DND-41 (cell line): ENCODE measurements at regions not wholly inside any gene's neighbourhood (a gene's known extent, or its start where the extent isn't known, plus 50 kb on each side); places are given as distances from the start of the nearest gene placed in this dataset.

Experiments used
- ATAC-seq: fragments of 200-7000 bp; cut with Tn5 transposase; 3 replicates; pipeline ENCODE4 v1.9.1; 2021; ENCODE audit warnings: low read depth; ENCODE audit not compliant: insufficient read depth
- DNase-seq: peaks from one replicate; pipeline ENCODE4 v3.0.0-alpha.2; 2020
- H2AFZ ChIP-seq: 2 replicates; pipeline ENCODE4 v1.6.0; 2012; ENCODE audit warnings: low read depth, low read length
- H3K27ac ChIP-seq: 2 replicates; pipeline ENCODE4 v1.5.1; 2012; ENCODE audit warnings: low read length, inconsistent platforms
- H3K27me3 ChIP-seq: fragments of 200-600 bp; sonication (generic); 2 replicates; pipeline ENCODE4 v1.6.0; 2012; ENCODE audit warnings: low read length, mild to moderate bottlenecking, inconsistent platforms; ENCODE audit not compliant: insufficient read depth, poor library complexity
- H3K36me3 ChIP-seq: 2 replicates; pipeline ENCODE4 v1.5.1; 2012; ENCODE audit warnings: low read length, inconsistent platforms; ENCODE audit not compliant: insufficient read depth
- H3K4me1 ChIP-seq: 2 replicates; pipeline ENCODE4 v1.5.1; 2012; ENCODE audit warnings: mild to moderate bottlenecking, low read length; ENCODE audit not compliant: insufficient read depth
- H3K4me2 ChIP-seq: 2 replicates; pipeline ENCODE4 v1.6.0; 2012; ENCODE audit warnings: mild to moderate bottlenecking, moderate library complexity, low read length, inconsistent platforms; ENCODE audit not compliant: insufficient read depth
- H3K4me3 ChIP-seq, 2 experiments: fragments of 200-600 bp in 1 of 2; shearing (Covaris generic) in 1 of 2; 2 replicates each; pipeline ENCODE4 v1.5.1; 2012 to 2016; ENCODE audit warnings: inconsistent platforms in 2 of 2, low read length in 2 of 2, mild to moderate bottlenecking in 2 of 2, low read depth in 1 of 2, moderate library complexity in 1 of 2
- H3K79me2 ChIP-seq: 2 replicates; pipeline ENCODE4 v1.6.0; 2012; ENCODE audit warnings: low read length, inconsistent platforms; ENCODE audit not compliant: insufficient read depth
- H3K9ac ChIP-seq: 2 replicates; pipeline ENCODE4 v1.6.0; 2012; ENCODE audit warnings: low read depth, mild to moderate bottlenecking, inconsistent platforms, low read length, moderate library complexity
- H3K9me3 ChIP-seq: 2 replicates; pipeline ENCODE4 v1.5.1; 2012; ENCODE audit warnings: low read length, moderate library complexity, mild to moderate bottlenecking, inconsistent platforms; ENCODE audit not compliant: insufficient read depth, severe bottlenecking
- H4K20me1 ChIP-seq: 2 replicates; pipeline ENCODE4 v1.6.0; 2012; ENCODE audit warnings: low read length; ENCODE audit not compliant: insufficient read depth
- CTCF ChIP-seq: IDR thresholded peaks from 2 replicates; pipeline ENCODE4 v1.5.1; 2012; ENCODE audit warnings: borderline replicate concordance, low read length, moderate library complexity, mild to moderate bottlenecking; ENCODE audit not compliant: poor library complexity, severe bottlenecking; ENCODE audit errors: extremely low read depth
- EZH2 ChIP-seq: IDR thresholded peaks from 3 replicates; pipeline ENCODE4 v1.6.1; 2012; ENCODE audit warnings: borderline replicate concordance, low read depth, mild to moderate bottlenecking, moderate library complexity, low read length, inconsistent platforms; ENCODE audit not compliant: severe bottlenecking

- no peak overlapping the region for H3K4me2 ChIP-seq
- DNase-seq (no peak), ATAC-seq (no peak)
Measured at GRCh38 chr2:128617661-128618060, 299.0 kb upstream of the HS6ST1 start.

GRCh38 chr2:128618642-128619041 is 300.0 kb upstream of the HS6ST1 start:
- H3K9ac ChIP-seq = no peak overlapping the region
- DNase-seq = no peak
- H3K27me3 ChIP-seq = no peaks in the 10 kb centered on the region
- no peaks in the 10 kb centered on the region for H4K20me1 ChIP-seq
- ATAC-seq = no peak
- no peak overlapping the region for H3K4me3 ChIP-seq
- H3K27ac ChIP-seq = no peak overlapping the region
- no peak for TF ChIP-seq EZH2
- TF ChIP-seq CTCF = no peak
- H3K36me3 ChIP-seq = no peaks in the 10 kb centered on the region
- no peaks in the 10 kb centered on the region for H3K9me3 ChIP-seq
- no peak overlapping the region for H3K4me2 ChIP-seq
- H3K79me2 ChIP-seq = no peaks in the 10 kb centered on the region
- no peak overlapping the region for H2AFZ ChIP-seq
- peaks cover 11% of the 10 kb centered on the region for H3K4me1 ChIP-seq

More at GRCh38 chr2:128617661-128618060, 299.0 kb upstream of the HS6ST1 start:
- Histone ChIP-seq H3K9me3 (no peaks in the 10 kb centered on the region), H3K4me1 (peaks cover 1% of the 10 kb centered on the region), H2AFZ (no peak overlapping the region), H3K27me3 (no peaks in the 10 kb centered on the region), H3K4me3 (no peak overlapping the region), H3K9ac (no peak overlapping the region), H4K20me1 (no peaks in the 10 kb centered on the region), H3K36me3 (no peaks in the 10 kb centered on the region), H3K27ac (no peak overlapping the region), H3K79me2 (no peaks in the 10 kb centered on the region)
- TF ChIP-seq CTCF (no peak), EZH2 (no peak)

GRCh38 chr2:128619471-128620325 is 301.0 kb upstream of the HS6ST1 start:
- Histone ChIP-seq H4K20me1 (no peaks in the 10 kb centered on the region), H3K4me2 (no peak overlapping the region), H3K79me2 (no peaks in the 10 kb centered on the region), H2AFZ (no peak overlapping the region), H3K9ac (no peak overlapping the region), H3K36me3 (no peaks in the 10 kb centered on the region), H3K4me3 (no peak overlapping the region), H3K27me3 (no peaks in the 10 kb centered on the region), H3K9me3 (no peaks in the 10 kb centered on the region), H3K27ac (no peak overlapping the region), H3K4me1 (peaks cover 21% of the 10 kb centered on the region)
- DNase-seq (no peak), ATAC-seq (no peak)
- no peak for TF ChIP-seq EZH2

- H3K4me2 ChIP-seq = no peak overlapping the region
- H3K9me3 ChIP-seq = no peaks in the 10 kb centered on the region
- H4K20me1 ChIP-seq = no peaks in the 10 kb centered on the region
- H3K27ac ChIP-seq = no peak overlapping the region
- H3K36me3 ChIP-seq = no peaks in the 10 kb centered on the region
- no peaks in the 10 kb centered on the region for H3K79me2 ChIP-seq
- no peak overlapping the region for H2AFZ ChIP-seq
- ATAC-seq = no peak
- H3K4me1 ChIP-seq = peaks cover 26% of the 10 kb centered on the region
- H3K27me3 ChIP-seq = no peaks in the 10 kb centered on the region
- no peak overlapping the region for H3K9ac ChIP-seq
- TF ChIP-seq CTCF = no peak
- no peak for TF ChIP-seq EZH2
- no peak for DNase-seq
- H3K4me3 ChIP-seq = no peak overlapping the region
Measured at GRCh38 chr2:128621074-128621473, 302.4 kb upstream of the HS6ST1 start.
